GM21526 (cell line): ENCODE measurements at regions not wholly inside any gene's neighbourhood (a gene's known extent, or its start where the extent isn't known, plus 50 kb on each side); places are given as distances from the start of the nearest gene placed in this dataset.

Experiments used
- ATAC-seq: cut with Tn5 transposase; IDR thresholded peaks from one replicate; pipeline ENCODE4 v1.9.1; 2021; ENCODE audit warnings: moderate library complexity; ENCODE audit not compliant: unreplicated experiment, low FRiP score

GRCh38 chr4:153940916-153941315 lies 152.0 kb upstream of the SFRP2 start:
- no peak for ATAC-seq

GRCh38 chr4:153939570-153939969 lies 150.7 kb upstream of the SFRP2 start:
- ATAC-seq: no peak

GRCh38 chr4:153938994-153939393 lies 150.1 kb upstream of the SFRP2 start:
- ATAC-seq: no peak

- ATAC-seq: no peak
Measured at GRCh38 chr4:153937289-153937688, 148.4 kb upstream of the SFRP2 start.

GRCh38 chr4:153936121-153936520 lies 147.2 kb upstream of the SFRP2 start:
- ATAC-seq: no peak

- no peak for ATAC-seq
Measured at GRCh38 chr4:153934688-153935017, 145.8 kb upstream of the SFRP2 start.

- no peak for ATAC-seq
Measured at GRCh38 chr4:153933915-153934687, 145.2 kb upstream of the SFRP2 start.

GRCh38 chr4:153931804-153932203 lies 142.9 kb upstream of the SFRP2 start:
- ATAC-seq: no peak

GRCh38 chr4:153929675-153930074 lies 140.8 kb upstream of the SFRP2 start:
- no peak for ATAC-seq

- no peak for ATAC-seq
Measured at GRCh38 chr4:153927451-153927850, 138.6 kb upstream of the SFRP2 start.

- no peak for ATAC-seq
Measured at GRCh38 chr4:153922148-153922547, 133.3 kb upstream of the SFRP2 start.

GRCh38 chr4:153919667-153920066 lies 130.8 kb upstream of the SFRP2 start:
- ATAC-seq: no peak

- ATAC-seq: peak; percentile 98
Measured at GRCh38 chr4:153916273-153916755, 127.4 kb upstream of the SFRP2 start.

GRCh38 chr4:153912301-153912700 lies 123.4 kb upstream of the SFRP2 start:
- ATAC-seq: no peak

GRCh38 chr4:153909672-153910071 lies 120.8 kb upstream of the SFRP2 start:
- no peak for ATAC-seq

- no peak for ATAC-seq
Measured at GRCh38 chr4:153906231-153906630, 117.3 kb upstream of the SFRP2 start.

GRCh38 chr4:153905231-153905630 lies 116.3 kb upstream of the SFRP2 start:
- ATAC-seq: no peak

GRCh38 chr4:153904011-153904410 lies 115.1 kb upstream of the SFRP2 start:
- no peak for ATAC-seq

GRCh38 chr4:153901220-153901619 lies 112.3 kb upstream of the SFRP2 start:
- ATAC-seq: no peak

- no peak for ATAC-seq
Measured at GRCh38 chr4:153900426-153900825, 111.5 kb upstream of the SFRP2 start.

GRCh38 chr4:153890761-153891160 lies 101.9 kb upstream of the SFRP2 start:
- no peak for ATAC-seq

- no peak for ATAC-seq
Measured at GRCh38 chr4:153887217-153887616, 98.3 kb upstream of the SFRP2 start.

GRCh38 chr4:153884325-153884724 lies 95.4 kb upstream of the SFRP2 start:
- no peak for ATAC-seq
